NCI-H187 (cell line): ENCODE measurements at regions not wholly inside any gene's neighbourhood (a gene's known extent, or its start where the extent isn't known, plus 50 kb on each side); places are given as distances from the start of the nearest gene placed in this dataset.
"Not testable (repeated sequence)": the region's sequence is repeated elsewhere in the genome, so short reads cannot be mapped to it uniquely, and the experiment has no call there.

Experiments used
- DNase-seq, 2 experiments: peaks; one replicate each; lab custom pipeline; 2025; lab: John Stamatoyannopoulos, UW

DNA sequence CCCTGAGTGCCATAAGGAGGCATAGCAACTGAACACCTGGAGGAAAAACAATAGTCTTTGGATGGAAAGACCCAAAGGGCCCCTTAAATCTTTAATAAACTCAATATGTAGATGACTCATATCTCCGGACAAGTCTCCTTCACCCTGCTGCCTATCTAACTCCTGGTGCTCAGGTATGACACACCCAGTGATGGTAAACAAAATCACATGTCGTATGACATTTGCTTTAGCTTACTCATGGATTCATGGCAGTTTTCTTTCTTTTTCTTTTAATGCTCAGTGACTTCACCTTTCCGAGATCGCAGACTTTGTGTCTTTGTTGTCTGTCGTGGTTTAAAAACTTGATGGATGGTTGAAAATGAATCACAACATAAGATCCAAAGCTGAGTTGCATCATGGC, 208.5 kb upstream of the PROX1 start:
- DNase-seq = no peak

DNA sequence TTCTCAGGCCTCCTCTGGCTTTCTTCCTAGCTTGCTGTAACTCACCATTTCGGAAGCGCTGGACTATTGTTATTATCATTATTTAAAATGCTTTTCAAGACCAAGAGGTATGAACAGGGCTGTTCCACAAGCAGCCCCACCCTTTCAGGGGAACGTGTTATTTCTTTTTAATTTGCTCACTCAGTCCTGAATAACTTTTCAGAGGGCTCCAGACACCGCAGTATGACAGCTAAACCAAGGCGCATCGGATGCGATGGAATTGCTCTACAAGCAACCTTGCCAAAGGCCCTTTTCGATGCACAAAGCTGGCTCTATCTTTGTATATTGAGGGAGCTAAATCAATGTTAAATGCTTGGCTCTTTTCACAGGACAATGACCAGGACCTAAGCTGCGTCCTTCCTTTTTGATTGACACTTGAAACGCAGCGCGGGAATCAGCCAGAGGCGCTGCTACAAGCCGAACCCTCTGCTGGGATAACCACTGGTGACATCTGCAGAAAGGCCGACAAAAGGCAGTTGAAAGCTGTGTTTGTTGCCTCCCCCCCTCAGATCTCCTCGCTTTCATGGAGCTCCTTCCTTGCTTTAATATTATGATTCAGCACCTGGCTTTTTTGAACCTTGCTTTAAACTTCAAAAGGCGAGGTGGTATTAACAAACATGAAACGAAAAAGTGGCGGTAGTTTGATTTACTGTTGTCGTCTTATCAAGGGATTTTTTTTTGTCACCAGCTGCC, 204.7 kb upstream of the PROX1 start:
- no peak for DNase-seq

DNA sequence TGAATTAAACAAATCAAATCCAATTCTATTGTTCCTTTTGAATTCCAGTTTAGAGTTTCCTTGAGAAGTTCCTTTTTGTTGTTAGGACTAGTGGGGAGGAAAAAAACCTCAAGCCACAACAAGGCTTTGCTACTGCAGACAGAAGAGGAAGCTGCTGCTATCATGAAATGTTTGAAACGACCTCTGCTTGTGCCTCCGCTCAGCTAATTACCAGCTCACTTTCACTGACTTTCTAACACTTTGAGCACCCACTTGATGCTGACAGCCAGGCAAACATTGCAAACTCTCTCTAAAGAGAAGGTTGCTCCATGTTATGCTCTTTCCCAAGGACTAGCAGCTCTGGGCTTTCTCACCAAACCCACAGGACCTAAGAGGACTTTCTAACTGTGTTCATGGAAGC, 203.9 kb upstream of the PROX1 start:
- no peak for DNase-seq

DNA sequence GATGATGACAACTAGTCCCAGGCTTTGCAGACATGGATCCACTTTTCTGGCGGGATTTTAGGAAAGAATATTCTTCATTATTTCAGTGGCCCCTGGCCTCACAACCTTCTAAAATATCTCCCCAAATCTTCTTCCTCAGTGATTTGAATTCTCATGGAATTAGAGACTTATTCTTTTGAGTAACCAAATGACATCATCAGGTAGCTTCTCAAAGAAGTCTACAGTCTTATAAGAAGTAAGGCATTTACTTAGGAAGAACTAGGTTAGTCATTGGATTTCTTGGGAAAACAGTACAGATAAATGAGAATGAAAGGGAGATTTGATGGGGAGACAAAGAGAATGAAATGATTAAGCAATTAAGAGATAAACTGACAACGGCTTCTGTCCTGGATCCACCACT, 201.1 kb upstream of the PROX1 start:
- no peak for DNase-seq

DNA sequence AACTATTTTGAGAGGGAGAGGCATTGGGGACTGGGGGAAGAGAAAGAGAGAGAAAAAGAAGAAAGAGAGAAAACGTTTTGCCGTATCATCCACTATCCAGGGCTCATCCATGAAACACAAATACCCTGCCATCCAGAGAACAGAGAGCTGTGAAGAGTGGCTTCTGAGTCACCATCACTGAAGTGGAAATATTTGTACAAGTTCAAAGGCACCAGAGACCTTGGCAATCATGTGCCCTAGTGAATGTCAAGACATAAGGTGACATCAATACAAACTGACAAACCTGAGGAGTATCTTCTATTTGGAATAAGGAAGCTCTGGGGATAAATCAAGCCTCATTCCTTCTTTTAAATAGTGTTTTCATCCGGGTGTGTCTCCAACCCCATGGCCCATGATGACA, 197.2 kb upstream of the PROX1 start:
- DNase-seq = no peak

DNA sequence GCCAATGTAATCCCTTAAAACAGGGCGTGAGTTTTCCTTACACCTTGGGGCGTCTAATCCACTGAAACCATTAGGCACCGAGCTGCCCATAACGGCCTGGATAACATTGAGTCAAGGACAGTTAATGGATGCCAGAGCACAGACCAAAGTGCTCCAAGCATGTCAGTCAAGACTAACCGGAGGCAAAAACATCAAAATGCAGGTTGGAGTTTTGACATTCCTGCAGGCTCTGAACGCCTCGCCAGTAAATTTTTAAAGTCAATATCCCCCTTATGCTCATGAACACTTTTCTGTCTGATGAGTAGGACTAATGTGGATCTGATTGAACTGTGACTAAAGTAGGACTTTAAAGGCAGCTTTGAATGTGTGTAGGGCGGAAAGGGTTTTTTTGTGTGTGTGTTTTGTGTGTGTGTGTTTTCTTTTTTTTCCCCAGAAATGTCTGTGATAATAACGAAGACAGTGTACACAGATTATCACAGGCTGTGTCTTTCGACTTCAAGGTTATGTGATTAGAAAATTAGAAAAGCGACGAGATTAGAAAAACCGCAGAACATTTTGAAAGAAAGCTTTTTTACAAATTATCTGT, 194.2 kb upstream of the PROX1 start:
- DNase-seq = no peak

DNA sequence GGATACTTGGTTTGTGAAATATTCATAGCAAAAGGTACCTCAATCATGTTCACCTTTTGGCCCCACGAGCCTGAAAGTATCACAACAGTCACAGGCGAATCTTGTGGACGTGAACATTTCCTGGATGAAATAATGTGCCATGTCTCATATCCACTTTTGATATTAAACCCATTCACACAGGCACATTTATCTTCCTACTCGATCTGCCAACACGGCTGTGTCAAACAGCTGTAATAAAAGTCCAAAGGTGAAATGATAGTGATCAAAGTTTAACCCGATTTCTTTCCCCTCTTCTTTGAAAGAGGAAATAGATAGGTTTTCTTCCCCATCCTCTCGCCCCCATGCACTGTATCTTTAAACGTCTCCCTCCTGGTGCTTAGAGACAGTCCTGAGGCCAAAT, 191.2 kb upstream of the PROX1 start:
- no peak for DNase-seq

DNA sequence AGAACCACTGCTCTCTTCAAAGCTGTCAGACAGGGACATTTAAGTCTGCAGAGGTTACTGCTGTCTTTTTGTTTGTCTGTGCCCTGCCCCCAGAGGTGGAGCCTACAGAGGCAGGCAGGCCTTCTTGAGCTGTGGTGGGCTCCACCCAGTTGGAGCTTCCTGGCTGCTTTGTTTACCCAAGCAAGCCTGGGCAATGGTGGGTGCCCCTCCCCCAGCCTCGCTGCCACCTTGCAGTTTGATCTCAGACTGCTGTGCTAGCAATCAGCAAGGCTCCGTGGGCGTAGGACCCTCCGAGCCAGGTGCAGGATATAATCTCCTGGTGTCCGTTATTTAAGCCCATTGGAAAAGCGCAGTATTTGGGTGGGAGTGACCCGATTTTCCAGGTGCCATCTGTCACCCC, 179.5 kb upstream of the PROX1 start:
- not testable (repeated sequence) for DNase-seq

DNA sequence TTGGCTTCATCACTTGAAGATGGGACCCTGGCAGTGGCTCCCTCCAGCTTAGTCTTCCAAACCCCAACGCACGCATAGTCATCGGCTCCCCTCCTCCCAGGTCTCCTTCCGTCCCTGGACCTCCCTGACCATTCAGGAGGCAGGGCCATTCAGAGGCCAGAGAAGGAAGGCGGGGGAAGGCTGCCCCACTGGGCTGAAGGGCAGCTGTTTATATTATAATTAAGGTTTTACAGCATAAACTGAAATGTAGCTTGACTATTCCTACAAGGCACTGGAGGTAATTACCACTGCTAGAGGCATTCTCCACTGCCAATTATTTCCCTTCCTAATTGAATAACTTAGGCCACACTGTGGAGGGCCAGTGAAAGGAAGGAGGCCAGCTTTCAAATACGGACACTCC, 170.6 kb upstream of the PROX1 start:
- DNase-seq = no peak

DNA sequence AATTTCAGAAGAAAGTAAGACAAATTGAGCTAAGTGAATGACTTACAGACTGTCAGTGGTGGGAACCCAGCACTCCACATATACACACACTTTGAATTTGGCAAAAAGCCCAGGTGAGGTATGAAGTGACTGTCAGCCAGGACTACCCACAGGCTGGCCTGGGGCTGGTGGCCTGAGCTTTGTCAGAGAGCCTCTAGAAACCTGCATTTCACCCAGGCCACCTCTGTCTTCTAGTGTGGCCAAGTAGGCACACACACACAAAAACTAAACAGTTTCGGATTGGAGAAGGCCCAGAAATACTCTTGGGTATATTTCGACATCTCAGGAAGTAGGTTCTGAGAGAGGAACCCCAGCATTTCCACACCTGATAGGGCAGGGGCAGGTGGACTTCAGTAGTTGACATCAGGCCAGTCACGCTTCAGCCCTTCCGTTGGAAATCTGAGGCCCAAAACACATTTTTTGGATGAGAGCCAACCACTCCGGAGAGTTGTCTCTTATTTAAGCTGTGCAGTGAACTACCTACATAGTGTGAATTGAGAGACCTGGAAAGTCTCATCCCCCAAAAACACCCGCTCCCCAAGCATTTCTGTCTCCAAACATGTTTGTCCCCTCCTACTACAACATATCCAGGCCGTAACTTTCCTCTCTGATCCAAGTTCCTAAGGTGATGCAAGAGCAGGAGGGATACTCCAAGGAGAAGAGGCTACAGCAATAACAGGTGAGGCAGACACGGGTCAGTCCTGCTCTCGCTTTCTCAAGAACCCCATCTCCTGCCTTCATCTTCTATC, 167.2 kb upstream of the PROX1 start:
- DNase-seq = no peak

DNA sequence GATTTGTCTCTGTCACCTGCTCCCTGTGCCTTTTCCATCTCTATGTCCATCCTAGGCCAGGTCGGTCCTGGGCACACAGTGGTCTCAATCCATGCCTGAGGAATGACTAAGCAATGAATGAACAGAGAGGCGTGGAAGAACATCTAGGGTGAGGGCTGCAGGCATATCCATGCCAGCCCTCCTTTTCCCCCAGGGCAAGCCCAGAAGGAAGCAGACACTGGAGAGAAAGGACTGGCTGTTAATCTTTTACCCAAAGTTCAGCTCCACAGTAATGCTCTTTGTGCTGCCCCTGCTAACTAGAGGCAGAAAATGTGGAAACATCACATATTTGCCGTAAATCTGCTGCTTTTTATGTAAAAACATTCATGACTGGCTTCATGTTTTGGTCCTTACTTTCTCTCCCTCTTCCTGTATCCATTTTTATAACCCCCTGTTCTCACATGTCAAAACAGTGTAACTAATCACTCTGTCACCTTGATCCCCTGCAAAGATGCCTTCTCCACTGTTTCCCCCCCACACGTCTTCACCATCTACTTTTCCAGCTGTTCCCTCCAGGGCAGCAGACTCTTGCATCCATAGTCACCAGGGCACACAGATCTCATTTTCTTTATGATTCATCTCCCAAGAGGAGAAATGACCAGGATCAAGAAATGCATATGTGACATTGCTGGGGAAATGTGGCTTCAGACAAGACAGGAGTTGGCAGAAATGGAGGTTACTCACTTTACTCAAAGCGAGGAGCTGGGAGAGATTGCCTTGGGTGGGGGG, 166.4 kb upstream of the PROX1 start:
- DNase-seq = no peak

DNA sequence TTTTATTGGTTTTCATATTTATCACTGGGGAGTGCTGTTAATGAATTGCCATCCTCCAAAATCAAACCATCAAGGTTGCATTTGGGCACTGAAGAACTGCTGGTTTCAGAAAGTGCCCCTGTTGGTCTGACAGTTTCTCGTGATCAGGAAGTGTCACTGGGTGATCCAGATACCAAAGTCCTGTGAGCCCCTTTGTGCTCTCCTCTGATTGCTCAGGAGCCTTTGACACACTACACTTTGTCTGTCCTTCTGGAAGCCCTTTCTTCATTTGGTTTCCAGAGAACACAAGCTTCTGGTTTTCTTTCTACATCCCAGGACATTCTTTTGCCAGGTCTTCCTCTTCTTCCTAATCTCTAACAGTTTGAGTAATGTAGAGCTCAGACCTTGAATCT, 165.8 kb upstream of the PROX1 start:
- no peak for DNase-seq

DNA sequence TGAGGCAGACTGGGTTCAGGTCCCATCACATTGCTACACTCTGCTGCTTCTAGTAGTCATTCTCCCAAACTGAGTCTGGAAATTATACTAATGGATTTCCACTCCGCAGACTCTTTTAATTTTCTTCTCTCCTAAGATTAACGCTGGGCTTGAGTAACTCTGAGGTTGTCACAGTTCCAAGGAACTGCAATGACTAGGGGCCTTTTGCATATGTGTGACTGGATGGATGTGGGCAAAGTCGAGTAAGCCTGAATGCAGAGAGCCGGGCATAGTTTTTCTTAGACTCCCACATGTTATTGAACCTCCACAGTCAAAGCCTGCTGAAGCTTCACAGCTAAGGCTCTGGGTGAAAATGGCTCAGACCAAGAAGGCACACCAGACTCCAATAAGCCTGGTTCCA, 160.9 kb upstream of the PROX1 start:
- DNase-seq = no peak

DNA sequence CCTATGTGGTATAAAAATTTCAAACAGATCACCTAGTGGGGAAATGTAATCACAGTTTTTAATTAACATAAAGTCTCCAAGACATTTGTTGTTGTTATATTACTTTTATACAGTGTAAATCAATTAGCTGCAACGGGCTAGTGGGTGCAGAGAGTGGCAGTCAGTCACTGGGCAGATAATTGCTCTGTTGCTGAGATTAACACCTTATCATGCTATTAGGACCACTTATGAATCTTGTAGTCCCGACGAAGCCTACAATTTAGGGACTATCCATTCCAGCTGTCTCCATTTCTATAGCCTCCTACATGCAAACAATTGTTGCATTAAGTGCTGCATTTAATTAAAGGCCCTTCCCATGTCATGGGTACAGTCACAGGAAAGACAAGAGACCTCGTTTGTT, 158.9 kb upstream of the PROX1 start:
- no peak for DNase-seq

DNA sequence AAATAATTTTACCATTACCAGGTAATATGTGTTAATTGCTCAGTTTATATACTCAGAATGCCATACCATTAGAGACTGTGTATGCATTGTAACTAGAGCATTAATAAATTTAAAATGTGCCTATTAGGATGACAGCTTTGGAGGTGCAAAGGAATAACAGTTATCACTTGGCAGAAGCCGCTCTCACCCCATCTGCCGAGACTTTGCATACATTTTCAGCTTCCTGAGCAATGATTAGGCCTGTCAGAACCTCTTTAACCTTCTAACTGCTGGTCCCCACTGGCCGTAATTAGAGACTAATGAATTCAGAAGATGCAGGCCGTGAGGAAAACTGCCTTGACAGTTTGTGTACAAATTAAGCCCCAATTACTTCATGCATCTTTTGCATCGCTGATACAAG, 158.0 kb upstream of the PROX1 start:
- no peak for DNase-seq

DNA sequence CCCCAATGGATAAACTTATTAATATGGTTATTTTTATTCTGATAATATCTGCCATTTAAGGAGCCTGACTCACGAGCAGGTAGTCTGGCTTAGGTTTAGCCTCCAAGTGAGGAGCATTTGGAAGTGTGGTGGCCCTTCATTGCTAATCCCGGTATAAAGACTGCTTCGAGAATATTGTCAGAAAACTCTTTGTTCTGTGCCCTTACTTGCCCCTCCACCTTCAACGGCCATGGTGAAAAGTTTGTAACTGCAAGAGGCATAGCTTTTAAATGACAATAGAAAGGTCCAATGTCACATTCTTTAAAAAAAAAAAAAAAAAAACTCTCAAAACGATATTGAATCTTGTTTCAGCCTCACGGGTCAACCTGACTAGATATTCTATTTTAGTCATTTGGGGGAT, 157.4 kb upstream of the PROX1 start:
- no peak for DNase-seq

DNA sequence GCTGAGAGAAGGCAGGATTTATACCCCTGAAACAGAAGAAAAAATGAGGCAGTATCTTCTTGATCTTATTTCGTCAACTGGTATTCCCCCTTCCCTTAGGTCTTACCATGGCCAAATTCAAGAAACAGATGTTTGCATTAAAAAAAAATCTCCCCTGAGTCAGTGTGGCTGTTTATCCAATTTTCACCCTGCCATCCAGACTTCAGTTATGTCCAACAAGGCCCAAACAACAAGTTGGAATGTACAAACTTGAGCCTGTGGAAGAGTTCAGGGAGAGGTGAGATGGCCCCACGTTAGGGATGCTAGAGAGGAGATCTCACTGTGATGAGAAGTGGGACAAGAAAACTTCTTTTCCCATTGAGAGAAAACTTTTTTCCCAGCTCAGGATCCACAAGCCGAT, 147.2 kb upstream of the PROX1 start:
- DNase-seq = no peak

DNA sequence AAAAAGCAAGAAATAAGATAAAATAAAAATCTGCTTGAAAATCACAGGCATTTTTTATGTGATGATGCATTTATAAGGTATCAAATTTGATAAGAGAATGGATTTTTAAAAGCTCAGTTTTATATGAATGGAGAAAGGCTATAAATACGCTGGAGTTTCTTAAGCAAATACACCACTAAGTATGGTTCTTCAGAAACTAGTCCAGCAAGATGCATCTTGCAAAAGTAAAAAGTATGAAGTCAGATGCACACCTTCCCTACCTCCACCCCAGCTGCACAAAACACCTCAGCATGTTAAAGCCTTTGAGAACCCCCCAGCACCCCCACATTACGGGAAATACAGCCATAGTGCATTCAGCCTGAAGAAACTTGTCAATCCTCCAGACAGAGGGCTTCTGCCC, 143.1 kb upstream of the PROX1 start:
- no peak for DNase-seq

DNA sequence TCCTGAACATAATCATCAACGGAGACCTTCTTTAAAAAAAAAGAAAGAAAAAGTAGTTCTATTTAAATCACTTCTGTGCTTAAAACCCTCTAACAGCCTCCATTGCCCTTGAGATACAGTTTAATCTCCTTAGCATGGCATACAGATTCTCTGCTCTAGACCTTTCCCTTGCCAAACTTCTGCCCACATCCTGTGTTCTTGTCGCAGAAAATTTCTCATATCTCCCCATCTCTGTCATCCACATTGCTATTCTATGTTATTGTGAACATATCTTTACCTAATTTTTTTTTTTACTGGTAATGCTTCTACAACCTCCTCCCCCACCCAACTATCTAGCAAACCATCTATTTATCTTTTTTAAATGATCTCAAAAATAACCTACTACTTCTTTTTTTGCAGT, 135.7 kb upstream of the PROX1 start:
- no peak for DNase-seq

DNA sequence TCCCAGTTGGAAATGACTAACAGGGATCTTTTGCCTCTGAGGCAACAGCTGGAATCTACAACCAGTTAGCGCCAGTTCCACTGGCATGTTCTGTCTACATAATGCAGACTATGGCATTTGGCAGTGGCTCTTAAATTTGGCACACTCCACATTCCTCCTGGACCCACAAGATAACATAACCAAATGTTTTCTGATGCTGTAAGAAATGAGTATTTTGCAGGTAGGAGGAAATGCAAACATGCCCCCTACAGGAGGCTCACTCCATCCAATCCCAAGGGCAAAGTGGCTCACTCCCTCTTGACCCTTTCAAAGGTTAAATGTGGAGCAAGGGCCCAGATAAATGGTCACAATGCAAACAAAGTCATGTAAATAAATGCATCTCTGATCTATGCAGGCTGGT, 129.2 kb upstream of the PROX1 start:
- no peak for DNase-seq

DNA sequence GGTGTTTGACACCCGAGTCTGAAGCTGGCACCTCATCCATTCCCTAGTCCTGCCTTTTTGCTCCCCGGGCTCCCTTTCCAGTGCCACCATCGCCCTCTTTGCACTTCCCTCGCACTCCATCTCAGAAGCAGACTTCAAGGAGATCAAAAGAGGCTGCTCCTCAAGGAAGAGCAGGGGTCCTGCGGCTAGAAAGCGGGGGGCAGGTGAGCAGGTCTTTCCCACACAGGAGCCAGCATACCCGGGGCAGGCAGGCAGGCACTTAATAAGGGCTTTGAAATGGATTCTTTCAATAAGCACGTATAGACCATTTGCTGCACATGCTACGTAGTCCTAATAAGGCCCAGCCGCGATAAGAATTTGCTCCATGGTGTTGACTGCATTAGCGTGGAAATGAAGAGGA, 125.9 kb upstream of the PROX1 start:
- DNase-seq = no peak

DNA sequence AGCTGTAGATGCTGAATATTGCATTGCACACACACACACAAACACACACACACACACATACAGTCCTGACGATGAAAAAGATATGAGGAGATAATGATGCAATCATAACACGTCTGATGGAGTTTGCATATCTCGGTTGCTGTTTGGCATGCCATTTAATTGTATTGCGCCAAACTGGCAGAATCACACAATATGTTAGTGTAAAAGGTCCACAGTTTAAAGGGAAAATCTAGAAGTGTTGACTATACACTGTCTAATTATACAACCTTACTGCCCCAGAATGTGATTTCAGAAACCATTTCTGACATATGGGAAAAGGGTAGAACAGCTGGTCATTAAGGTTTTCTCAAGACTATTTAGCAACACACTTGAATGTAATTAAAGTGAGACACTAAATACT, 123.7 kb upstream of the PROX1 start:
- DNase-seq = no peak

DNA sequence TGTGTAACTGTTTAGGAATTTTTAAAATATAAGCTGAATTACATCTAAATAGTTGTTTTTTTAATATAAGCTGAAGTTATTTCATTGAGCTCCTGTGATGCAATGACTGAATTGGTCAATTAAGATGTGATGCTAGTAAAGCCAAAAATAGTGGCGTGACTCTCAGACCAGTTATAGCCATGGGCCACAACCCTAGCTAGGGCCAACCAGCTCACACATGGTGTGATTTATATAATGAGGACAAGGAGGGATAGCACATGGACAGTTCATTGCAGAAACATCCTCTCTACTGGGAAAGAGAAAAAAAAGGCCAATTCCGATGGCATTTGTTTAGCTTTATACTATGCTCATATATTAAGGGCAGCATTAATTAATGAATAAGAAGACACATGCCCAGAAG, 119.3 kb upstream of the PROX1 start:
- DNase-seq = no peak
